ENCODE measurements at regions not wholly inside any gene's neighbourhood (a gene's known extent, or its start where the extent isn't known, plus 50 kb on each side); places are given as distances from the start of the nearest gene placed in this dataset.

DNA sequence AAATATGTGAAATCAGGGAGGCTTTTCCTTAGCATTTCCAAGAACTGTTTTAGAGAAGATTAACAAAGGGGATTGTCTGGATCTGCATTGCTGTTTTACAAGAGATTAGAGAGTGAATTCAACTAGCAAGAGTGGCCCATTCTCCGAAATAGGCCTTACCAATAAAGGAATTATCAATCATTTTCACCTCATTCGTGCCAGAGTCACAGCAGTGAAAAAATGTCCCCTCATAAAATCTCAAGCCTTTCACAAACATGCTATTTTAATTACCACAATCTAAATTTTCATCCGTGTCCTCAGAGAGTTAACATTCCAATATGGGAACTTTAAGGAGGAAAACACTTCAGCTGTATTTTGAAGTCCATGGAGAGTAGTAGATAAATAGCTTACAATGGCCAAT, 979.6 kb downstream of the RPA4 start:
- no peak for TF ChIP-seq EZH2 (IDR thresholded peaks at IDR 0.05; ENCODE audit: borderline replicate concordance, low read length)
- TF ChIP-seq, protein P1, sequence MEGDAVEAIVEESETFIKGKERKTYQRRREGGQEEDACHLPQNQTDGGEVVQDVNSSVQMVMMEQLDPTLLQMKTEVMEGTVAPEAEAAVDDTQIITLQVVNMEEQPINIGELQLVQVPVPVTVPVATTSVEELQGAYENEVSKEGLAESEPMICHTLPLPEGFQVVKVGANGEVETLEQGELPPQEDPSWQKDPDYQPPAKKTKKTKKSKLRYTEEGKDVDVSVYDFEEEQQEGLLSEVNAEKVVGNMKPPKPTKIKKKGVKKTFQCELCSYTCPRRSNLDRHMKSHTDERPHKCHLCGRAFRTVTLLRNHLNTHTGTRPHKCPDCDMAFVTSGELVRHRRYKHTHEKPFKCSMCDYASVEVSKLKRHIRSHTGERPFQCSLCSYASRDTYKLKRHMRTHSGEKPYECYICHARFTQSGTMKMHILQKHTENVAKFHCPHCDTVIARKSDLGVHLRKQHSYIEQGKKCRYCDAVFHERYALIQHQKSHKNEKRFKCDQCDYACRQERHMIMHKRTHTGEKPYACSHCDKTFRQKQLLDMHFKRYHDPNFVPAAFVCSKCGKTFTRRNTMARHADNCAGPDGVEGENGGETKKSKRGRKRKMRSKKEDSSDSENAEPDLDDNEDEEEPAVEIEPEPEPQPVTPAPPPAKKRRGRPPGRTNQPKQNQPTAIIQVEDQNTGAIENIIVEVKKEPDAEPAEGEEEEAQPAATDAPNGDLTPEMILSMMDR (conservative IDR thresholded peaks at IDR 0.05 in 1 of 2, IDR thresholded peaks at IDR 0.05 in 1 of 2; ENCODE audit: extremely low read depth in 1 of 2, insufficient read depth in 1 of 2, low read depth in 1 of 2, low read length in 2 of 2) = no peak

All from mammary epithelial cell (primary cell).